Testis (tissue), 2 donors: ENCODE measurements at regions not wholly inside any gene's neighbourhood (a gene's known extent, or its start where the extent isn't known, plus 50 kb on each side); places are given as distances from the start of the nearest gene placed in this dataset.

Experiments
- CTCF ChIP-seq, 3 experiments: fragments of 450-650 bp in 2 of 3; fragments of 200-600 bp in 1 of 3; sonication (generic) in 1 of 3; IDR thresholded peaks; one replicate each; pipeline ENCODE4 v1.5.1; 2016 to 2019; ENCODE audit warnings: antibody characterized with exemption in 3 of 3, mild to moderate bottlenecking in 2 of 3, moderate library complexity in 1 of 3
- POLR2A ChIP-seq: fragments of 450-650 bp; IDR thresholded peaks from one replicate; pipeline ENCODE4 v1.6.1; 2017; ENCODE audit warnings: antibody characterized with exemption, mild to moderate bottlenecking, moderate library complexity

GRCh38 chr4:134028421-134028820 is 173.2 kb downstream of the PABPC4L start:
- no peak for TF ChIP-seq CTCF (IDR thresholded peaks at IDR 0.05)
- TF ChIP-seq POLR2A: no peak
